DMS153 (cell line): ENCODE measurements at regions not wholly inside any gene's neighbourhood (a gene's known extent, or its start where the extent isn't known, plus 50 kb on each side); places are given as distances from the start of the nearest gene placed in this dataset.

Experiments
- DNase-seq: peaks from one replicate; lab custom pipeline; 2025; lab: John Stamatoyannopoulos, UW

DNA sequence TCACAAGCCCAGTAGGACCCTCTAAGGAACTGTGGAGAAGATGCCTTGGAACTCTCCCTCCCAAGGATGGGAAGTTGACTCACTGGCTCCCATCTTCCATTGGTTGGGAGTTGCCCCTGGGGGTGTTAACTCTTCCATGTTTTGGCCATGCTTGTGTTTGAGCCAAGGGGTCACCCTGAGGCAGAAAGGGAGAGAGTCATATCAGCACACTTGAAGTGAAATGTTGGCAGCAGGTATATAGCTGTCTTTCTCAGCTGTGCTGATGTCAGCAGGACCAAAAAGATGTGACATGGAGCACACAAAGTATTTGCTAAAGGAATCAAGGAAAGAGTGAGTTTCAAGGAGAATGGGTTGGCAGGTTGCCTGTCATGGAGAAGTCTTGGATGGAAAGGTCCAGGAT is 359.4 kb downstream of the RPS24 start:
- no peak for DNase-seq

DNA sequence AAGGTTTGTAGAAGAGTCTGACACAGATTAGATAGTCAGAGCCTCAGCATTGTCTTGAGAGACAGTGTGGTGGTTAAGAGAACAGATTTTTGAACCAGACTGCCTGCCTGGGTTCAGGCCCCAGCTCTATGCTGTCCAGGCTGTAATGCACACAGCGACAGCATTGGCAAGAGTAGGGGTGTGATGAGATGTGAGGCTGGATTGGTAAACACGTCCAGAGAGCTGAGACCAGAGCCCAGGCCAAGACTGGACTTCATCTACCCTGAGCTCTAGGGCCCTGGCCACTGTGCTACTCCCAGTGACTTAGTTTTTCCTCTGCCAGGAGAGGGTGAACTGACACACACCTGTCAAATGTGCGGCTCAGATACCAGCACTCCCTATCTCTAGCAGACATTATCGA is 360.4 kb downstream of the RPS24 start:
- no peak for DNase-seq

DNA sequence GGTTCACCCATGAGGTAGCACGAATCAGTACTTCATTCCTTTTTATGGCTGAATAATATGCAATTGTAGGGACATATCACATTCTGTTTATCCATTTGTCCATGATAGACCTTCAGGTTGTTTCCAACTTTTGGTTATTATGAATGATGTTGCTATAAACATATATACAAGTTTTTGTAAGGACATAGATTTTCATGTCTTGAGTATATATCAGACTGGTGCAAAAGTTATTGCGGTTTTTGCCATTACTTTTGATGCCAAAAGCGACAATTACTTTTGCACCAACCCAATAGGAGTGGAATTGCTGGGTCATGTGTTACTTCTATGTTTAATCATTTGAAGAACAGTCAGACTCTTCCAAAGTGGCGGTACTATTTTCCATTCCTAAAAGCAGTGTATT is 361.5 kb downstream of the RPS24 start:
- DNase-seq = no peak

DNA sequence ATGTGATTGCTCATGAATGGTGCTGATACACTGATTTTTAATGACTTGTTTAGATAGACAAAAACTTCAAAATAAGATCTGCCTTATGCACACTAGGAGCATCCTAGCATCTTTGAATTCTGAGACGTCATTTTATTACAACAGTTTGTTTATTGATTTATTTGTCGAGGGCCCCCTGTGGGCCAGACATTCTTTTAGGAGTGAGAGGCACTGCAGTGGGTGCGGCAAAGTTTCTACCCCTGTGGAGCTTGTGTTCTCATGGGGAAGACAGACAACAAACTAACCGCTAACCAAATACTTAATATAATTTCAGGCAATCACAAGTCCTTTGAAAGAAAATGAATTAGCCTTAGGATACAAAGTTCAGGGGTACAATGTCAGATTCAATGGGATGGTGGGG is 363.1 kb downstream of the RPS24 start:
- DNase-seq = no peak

DNA sequence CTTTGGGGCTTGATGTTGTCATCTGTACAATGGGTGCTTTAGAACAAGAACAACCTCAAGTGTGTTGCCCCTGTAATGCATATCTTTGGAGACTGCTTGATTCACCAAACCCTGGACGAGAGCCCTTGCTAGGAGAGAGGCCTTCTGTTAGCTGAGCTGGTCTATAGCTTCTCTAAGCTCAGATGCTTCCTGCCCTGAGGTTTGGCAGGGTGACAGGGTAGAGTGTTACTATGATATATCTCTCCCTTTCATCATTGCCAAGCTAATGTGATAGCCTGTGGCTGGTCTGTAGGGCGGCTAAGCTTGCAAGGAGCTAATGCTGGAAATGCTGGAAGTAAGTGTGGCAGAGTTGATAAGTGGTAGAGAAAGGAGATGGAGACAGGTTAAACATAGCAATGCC is 364.1 kb downstream of the RPS24 start:
- DNase-seq = no peak

DNA sequence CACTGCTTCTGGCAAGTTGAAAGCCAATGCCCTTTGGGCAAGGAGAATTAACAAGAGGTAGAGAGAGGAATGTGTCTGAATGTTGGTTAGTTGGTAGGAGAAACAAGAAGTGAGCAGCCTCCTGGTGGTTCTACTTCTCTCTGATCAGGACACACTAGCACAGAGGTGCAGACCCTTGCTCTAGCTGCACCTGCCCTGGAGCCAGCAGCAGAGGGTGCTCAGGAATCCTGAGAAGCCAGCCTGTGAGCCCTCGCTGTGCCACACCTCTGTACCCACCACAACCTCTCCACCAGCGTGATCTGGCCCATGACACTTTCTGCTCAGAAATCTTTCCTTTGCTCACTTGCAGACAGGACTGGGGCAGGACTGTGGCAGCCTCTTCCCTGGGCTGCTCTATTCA is 364.7 kb downstream of the RPS24 start:
- DNase-seq = no peak

DNA sequence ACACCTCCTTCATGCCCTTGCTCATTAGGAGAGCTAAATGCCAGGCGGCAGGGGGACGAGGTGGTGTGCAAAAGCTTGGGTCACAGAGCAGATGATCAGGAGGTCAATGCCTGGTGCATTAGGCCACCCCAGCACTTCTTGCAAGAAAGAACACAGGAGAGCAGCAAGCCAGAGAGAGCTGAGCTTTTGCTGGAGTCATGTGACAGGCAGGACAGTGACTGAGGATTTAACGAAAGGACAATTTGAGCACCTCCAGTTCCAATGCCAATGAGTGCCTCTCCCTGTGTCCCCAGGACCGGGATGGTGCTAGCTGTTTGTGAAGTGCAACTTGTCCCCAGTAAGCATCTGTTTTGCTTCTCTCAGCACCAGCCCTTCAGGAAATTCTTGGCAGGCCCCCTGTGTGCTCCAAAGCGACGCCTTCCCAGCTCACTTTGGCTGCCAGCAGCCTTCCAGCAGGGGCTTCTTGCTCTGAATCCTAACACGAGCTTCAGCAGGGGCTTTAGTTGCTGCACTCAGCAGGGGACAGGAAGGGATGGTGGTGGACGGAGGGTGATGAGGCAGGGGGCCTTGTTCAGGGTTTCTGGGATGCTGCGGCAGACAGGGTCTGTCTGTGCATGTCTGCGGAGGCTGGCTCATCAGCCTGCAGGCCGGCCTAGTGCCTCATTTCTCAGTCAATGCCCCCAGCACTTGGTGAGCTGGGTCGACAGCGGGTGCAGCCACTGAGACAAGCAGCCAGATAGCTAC is 368.1 kb downstream of the RPS24 start:
- DNase-seq = no peak

DNA sequence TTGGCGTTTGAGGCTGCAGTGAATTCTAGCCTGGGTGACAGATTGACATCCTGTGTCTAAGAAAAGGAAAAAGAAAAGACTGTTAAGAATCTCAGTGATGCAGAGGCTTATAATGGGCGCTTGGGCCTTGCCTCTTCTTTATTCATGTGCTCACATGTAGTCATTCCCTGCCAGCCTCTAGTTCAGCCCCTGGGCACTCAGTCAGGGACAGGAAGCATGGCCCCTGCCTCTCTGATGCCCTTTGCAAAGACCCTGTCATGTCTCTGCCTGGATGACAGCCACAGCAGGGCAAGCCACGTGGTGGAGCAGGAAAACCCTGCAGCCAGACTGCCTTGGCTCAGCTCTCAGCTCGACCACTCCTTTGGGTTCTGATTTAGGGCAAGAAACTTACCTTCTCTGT is 368.9 kb downstream of the RPS24 start:
- no peak for DNase-seq

DNA sequence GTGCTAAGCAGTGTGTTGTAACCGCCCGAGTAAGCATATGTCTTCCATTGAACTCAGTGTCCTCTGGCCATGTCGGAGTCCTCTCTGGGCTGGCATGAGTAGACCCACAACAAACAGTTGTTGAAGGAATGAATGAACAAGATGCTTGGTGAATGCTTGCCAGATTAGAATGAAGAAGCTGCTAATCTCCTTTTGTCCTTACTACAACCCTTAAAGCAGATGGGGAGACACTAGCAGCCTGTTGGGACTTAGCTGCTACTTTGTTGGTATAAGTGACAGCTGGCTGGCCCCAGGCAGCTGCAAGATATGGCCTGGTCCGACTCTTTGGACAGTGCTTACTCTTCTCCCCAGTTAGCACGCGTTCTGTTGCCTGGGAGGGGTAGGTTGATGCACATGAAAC is 370.1 kb downstream of the RPS24 start:
- DNase-seq = no peak

DNA sequence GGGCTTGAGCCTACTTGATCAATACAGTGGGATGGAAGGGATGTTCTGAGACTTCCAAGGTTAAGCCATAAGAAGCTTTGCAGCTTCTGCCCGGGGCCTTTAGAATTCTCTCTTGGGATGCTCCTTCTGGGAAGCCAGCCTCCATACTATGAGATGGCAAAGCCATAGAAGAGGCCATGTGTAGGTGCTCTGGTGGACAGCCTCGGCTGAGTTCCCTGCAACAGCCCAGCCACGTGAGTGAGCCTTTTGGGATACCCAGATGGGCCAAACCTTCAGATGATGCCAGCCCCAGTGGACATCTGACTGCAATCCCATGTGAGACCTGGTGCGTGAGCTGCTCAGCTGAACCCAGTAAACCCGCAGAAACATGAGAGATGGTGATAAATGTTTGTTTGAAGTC is 370.6 kb downstream of the RPS24 start:
- no peak for DNase-seq

DNA sequence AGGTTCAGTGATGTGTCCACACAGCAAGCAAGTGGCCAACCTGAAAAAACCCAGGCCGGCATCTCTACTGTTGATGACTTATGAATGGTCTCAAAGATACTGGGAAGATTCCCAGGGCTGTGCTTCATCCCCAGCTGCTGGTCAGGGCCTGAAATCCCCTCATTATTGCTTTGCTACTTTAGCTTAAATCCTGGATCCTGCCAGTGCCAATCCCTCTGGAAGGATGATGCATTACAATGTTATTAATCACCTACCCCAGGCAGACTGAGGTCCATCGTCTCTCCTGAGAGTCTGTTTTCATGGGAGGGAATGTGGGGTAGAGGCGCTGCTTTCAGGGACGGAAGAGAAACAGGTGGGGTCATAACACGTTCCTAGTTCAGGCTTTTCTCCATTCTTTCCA is 371.6 kb downstream of the RPS24 start:
- no peak for DNase-seq

DNA sequence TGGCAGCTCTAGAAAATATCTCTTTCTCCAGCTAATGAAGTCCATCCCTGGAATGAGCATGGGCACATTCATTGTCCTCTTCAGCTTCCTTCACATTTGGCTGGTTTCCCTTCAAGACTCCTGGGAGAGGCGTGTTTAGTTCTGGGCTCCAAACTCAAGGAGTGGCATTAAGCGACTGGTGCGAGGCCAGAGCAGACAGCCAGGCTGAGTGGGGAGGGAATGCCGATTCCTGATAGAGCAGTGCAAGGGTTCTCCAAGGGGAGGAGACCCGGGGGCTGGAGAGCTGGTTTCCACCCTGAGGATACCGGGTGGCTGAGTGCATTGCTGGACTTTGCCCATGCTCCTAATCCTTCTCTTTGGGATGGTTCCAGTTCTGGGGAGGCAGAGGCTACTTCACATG is 372.1 kb downstream of the RPS24 start:
- DNase-seq = no peak

DNA sequence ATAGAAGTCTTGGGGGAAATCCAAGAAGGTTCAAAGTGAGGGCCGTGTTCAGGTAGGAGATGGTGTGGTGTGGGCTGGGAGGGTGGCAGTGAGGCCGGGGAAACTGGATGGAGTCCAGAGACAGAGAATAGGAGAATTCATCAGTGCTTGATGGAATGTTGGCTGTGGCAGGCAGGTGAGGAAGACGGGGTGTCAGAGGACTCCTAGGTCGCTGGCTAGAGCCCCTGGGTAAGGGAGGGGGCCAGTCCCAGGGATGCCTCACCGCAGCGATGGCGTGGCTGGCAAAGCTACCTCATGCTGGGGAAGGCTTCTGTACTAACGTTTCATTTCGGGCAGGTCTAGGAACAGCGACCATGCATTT is 373.0 kb downstream of the RPS24 start:
- no peak for DNase-seq

DNA sequence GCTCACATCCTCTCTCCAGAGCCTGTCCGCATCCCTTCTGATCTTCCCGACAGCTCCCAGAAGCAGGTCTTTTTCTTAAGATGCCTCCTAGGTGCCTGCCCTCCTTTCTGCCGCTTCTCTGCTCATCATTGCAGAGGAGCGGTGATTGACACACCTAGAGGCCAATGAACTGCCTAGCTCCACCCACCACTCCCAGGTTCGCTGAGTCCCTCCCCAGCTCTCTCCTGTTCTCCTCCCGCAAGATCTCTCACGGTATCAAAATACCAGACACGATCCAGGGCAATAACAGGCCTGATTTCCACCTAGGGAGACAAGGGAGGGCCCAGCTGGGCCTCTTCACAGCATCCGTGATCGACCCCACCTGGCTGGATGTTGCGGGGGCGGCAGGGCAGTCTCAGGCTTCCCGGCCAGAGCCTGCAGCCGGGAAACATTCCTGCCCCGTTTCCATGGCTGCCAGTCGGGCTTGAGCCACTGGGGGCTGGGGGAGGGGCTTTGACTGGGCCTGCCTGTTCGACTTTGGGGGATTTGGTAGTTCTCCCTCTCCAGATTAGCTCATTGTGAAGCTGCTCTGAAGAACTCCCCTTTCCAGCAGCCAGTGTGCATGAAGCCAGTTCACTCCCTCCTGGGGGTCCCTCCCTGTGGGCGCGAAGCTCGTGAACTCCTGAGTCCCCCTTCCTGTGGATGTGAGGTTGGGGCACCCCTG is 373.5 kb downstream of the RPS24 start:
- peak; percentile 89 for DNase-seq

DNA sequence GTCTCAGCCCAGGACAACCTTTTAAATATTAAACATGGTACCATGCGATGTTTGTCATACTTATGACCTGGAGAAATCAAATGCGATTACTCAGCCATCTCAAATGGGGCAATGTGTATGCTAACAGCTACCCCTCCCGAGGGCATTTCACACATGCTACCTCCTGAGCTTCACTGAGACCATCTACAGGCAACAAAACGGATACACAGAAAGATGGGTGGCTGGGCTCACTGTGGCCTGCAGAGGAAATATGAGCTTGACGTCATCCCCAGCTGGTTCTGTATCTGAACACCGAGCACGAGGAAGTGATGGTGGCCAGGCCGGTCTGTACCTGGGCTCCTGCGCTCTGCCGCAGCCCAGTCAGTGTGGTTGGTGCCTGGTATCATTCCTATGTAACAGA is 374.3 kb downstream of the RPS24 start:
- no peak for DNase-seq

DNA sequence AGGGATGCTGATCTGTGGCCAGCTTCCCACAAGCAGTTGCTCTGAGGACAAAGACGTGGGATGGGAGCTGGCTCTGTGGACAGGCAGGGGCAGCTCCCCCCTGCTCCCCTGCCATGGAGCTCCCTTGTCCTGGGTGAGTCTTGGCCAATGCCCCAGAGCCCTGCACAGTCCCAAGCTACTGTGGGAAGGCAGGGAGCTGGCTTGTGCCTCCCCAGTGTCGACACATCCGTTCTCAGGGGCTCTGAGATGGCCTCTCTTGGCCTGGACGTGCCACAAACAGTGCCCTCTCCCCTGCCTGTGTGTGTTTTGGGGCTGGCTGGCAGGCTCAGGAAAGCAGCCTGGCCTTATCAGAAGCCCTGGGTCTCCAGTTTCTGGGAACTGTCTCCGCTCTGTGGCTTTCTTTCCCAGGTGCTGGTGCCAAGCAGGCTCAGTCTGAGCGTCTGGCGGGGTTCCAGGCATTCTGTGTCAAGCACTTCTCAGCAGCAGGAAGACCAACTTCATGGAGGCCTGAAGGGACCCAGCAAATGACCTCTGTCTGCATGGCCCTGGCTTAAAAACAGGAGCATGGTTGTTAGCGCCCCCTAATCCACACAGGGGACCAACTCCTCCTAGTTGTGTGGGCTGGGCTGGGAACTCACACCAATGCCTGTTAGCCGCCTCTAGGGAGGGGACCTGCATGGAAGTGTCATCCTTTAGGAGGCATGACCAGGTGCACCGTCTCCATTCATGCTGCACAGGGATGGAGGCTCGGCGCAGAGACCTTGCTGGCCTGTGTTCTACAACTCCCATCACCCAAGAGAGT is 375.2 kb downstream of the RPS24 start:
- peak; percentile 70 for DNase-seq

DNA sequence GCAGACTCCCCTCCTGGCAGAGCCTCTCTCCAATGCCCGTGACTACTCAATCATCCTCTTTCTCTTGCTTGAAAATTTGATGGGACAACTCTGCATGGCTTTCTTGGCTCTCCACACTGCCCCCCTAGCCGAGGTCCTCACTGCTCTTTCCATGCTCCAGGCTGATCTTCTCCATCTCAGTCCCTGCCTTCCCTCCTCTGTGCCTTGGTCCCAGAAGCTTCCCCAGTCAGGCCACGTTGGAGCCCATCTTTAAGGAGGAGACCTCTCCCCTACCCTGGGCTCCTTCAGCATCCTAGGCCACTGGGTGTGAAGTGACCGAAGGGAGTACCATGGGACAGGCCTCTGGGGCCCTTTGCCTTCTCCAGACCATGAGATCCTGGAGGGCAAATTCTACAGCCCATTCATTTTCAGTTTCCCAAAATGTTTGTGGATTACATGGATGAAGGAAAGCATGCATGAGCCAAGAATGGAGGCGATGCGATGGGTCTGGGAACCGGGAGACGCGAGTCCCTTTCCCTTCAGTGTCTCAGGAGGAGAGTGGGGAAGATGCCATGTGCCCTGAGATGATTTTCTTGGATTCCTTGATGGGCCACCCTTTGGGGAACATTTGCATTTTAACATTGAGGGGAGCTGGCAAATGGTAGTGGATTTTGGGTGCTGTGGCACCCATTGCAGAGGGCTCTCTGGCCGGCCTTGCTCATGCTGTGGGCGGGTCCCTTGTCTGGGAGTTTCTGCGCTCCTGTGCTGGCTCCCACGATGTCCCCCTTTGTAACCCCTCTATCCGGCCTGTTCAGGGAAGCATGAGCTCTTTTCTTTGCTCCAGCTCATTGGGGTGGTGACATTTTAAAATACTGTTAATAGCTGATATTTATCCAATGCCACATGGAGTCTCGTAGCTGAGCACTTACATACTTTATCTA is 376.6 kb downstream of the RPS24 start:
- no peak for DNase-seq

DNA sequence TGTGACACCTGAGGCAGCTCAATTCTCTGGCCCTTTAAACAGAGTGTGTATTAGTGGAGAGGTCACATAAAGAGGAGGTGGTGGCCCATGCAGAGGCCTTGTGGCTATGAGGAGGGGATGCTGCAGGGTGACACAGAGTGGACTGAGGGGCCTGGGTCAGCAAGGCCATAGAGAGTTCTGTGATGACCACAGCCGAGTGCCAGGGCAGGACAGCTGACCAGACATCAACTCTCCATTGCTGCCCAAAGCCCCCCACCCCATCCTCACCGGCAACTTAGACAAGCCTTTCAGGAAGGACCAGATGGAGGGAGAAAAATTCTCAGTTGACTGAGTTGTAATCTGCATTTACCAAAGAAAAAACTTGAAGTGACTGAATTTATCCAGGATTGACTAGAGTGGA is 378.1 kb downstream of the RPS24 start:
- no peak for DNase-seq

DNA sequence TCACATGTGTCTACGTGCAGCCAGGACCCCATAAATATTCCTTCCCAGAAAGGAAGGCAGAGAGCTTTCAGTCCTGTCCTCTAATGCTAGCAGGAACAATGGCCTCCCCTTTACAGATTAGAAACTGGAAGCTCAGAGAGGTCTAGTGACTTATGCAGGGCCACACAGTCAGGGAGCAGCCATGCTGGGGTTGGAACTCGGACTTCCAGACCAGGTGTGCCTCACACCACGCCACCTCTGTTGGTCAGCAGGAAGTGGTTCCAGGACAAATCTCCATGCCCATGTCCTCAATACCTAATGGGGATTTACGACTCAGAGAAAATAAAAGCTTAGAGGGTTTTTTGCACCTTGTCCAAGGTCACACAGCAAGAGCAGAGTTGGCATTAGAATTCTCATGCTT is 378.9 kb downstream of the RPS24 start:
- DNase-seq = no peak

DNA sequence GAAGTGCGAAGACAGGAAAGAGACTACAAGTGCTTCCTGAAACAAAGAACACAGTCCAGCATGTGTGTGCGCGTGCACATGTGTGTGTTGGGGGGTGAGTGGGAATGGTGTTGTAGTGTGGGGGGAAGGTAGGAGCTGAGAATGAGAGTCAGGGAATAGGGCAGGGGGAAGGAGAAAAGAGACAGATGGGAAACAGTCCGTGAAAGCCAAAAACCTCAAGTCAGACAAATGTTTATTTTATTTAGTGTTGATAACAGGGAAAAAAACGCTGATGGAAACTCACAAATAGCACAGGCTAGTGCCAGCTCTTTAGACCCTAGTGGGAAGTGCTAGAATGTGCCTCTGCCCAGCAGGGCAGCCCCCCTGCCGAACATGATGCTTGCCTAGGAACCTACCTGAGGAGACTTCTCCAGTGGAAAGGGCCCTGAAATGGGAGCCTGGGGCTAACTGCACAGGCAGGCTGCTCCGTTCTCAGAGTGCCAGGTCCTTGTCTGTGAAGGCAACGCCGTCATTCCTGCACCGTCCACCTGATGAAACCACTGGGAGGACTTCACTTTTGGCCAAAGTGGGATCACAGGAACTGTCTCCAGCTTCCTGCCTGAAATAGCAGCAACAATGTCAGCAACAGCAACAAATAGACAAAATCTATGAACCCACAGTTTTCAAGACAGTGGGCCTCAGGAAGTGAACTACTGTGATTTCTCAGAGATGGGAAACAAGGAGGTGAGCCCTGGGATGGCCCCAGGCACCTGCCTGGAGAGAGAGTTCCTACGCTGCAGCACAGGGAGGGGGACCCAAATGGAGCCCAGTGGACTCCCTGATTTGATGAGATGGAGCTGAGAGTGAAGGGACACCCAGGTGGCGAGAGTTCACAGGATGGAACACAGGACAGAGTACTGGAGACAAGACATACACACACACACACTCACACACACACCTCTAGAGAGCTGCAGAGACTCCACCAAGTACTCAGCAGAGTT is 379.7 kb downstream of the RPS24 start:
- no peak for DNase-seq

DNA sequence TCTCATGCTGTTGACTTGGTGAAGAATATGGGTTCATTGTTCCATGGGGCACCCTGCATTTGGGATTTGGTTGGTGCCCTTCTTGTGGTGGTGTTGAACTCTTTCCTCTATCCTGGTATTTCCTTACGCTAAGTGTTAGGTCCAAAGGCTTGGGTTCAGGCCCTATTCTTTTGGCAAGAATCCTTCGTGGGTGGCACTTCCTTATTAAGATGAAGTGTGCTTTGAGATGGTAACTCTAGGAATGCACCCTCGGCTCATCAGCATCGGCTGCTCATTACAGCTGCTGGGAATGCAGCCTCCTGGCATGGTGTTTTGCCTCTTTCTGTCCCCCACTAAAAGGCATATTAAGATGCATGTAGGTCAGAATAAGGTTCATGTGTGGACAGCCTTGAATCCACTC is 380.7 kb downstream of the RPS24 start:
- DNase-seq = no peak
